ENCODE measurements at regions not wholly inside any gene's neighbourhood (a gene's known extent, or its start where the extent isn't known, plus 50 kb on each side); places are given as distances from the start of the nearest gene placed in this dataset.

DNA sequence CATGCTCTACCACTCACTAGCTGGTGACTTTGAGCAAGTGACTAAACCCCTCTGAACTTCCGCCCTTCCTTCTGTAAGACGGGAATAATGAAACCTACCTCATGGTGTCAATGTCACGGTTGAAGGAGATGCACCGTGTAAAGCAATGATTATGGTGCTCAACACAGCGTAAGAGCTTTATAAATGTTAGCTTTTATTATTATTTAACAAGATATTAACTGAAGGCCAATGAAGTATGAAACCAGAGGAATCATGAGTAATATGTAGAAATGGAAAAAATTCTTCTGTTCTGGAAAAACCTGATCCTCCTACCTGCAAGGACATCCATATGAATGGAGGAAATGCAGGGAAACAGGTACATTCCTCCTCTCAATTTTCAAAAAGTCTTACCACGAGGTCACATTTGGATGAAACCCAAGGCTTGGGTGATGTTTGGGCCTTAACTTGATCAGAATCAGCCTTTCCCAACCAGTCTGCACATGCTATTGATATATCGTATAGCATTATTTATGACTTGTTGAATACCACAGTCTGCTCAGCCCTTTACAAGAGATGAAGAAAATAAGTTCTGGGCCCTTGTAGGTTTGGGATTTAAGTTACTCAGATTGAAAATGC lies 166.8 kb upstream of the TBX3 start:
- TF ChIP-seq, protein P1, sequence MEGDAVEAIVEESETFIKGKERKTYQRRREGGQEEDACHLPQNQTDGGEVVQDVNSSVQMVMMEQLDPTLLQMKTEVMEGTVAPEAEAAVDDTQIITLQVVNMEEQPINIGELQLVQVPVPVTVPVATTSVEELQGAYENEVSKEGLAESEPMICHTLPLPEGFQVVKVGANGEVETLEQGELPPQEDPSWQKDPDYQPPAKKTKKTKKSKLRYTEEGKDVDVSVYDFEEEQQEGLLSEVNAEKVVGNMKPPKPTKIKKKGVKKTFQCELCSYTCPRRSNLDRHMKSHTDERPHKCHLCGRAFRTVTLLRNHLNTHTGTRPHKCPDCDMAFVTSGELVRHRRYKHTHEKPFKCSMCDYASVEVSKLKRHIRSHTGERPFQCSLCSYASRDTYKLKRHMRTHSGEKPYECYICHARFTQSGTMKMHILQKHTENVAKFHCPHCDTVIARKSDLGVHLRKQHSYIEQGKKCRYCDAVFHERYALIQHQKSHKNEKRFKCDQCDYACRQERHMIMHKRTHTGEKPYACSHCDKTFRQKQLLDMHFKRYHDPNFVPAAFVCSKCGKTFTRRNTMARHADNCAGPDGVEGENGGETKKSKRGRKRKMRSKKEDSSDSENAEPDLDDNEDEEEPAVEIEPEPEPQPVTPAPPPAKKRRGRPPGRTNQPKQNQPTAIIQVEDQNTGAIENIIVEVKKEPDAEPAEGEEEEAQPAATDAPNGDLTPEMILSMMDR (IDR thresholded peaks at IDR 0.05; ENCODE audit: extremely low read depth, missing control alignments), result no peak
- DNase-seq (ENCODE audit: low spot score), result no peak

DNA sequence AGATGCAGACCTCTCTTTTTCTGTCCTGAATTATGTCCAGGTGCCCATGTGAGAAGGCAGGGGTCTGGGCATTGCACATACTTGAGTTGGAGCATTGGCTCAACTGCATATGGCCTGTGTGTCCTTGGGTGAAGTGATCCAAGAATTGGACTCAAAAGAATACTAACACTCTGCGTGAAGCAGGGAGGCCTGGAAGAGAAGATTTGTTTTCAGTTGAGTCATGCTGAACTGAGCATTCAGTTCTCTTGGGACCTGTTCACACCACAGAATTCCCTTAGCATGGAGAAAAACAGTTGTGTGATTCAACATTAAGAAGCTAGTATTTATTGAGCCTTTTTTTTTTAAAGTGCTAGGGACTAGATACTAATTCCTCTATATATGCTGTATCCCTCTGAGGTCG lies 164.7 kb upstream of the TBX3 start:
- TF ChIP-seq, protein P1 (IDR thresholded peaks at IDR 0.05; ENCODE audit: extremely low read depth, missing control alignments), result no peak
- DNase-seq (ENCODE audit: low spot score), result no peak

DNA sequence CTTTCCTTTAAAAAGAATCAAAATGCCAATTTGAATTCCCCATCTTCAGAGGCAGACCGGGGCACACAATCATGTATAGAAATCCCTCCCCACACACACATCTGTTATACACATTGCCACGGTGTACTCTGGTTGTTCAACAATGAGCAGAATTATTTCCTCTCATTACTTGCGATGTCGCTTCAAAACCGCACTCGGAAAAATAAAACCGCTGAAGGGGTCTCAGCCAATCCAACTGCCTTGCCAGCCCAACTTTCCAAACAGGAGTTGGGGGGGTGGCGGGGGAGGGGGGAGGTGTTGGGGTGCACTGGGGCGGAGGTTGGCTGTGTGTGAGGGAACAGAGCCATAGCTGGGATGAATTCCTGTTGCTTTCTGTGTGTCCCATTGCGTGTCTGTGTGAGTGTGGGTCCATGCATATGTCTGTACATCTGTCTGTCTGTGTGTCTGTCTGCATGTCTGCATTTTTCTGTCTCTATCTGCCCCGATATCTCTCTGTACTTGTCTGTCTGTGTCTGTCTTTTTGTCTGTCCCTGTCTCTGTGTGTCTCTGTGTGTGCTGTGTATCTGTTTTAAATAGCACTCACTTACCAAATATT lies 163.6 kb upstream of the TBX3 start:
- DNase-seq (ENCODE audit: low spot score), result no peak
- TF ChIP-seq, protein P1 (IDR thresholded peaks at IDR 0.05; ENCODE audit: extremely low read depth, missing control alignments), result no peak

- TF ChIP-seq, protein P1 (IDR thresholded peaks at IDR 0.05; ENCODE audit: extremely low read depth, missing control alignments), result no peak
- no peak for DNase-seq (ENCODE audit: low spot score)
Observed at GRCh38 chr12:114846771-114847170, 162.8 kb upstream of the TBX3 start.

DNA sequence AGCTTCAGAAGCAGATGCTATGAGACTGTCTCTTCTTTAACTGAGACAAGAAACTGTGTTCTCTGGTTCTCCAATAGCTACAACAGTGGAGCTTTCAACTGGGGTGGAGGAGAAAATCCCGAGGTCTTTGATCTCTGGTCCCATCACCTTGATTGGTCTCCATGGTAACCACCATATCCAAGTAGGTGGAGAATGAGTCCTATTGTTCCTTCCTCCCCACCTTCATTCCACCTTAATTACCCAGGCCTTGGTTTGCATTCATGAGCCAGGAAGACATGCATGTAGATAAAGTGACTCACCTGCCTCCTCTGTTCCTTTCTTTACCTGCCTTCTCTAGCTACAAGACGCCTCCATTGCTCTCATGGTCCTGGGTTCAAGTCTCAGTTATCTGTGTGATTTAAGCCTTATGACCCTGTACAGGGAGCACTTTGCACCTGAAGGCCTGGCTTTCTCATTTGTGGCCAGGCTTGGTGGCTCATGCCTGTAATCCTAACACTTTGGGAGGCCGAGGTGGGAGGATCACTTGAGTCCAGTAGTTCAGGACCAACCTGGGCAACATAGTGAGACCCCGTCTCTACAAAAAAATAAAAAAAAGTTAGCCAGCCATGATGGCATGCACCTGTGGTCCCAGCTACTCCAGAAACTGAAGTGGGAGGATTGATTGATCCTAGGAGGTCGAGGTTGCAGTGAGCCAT lies 157.7 kb upstream of the TBX3 start:
- TF ChIP-seq, protein P1 (IDR thresholded peaks at IDR 0.05; ENCODE audit: extremely low read depth, missing control alignments), result no peak
- no peak for DNase-seq (ENCODE audit: low spot score)

- no peak for DNase-seq (ENCODE audit: low spot score)
- TF ChIP-seq, protein P1 (IDR thresholded peaks at IDR 0.05; ENCODE audit: extremely low read depth, missing control alignments), result no peak
Observed at GRCh38 chr12:114838480-114838879, 154.5 kb upstream of the TBX3 start.

GRCh38 chr12:114836609-114837008 lies 152.6 kb upstream of the TBX3 start:
- TF ChIP-seq, protein P1 (IDR thresholded peaks at IDR 0.05; ENCODE audit: extremely low read depth, missing control alignments), result no peak
- DNase-seq (ENCODE audit: low spot score), result no peak

Measured in GM20000 (cell line).